MM.1S (cell line): ENCODE measurements at regions not wholly inside any gene's neighbourhood (a gene's known extent, or its start where the extent isn't known, plus 50 kb on each side); places are given as distances from the start of the nearest gene placed in this dataset.

Experiments
- EZH2 ChIP-seq: fragments of 300-600 bp; sonication (generic); optimal IDR thresholded peaks from 2 replicates; pipeline ENCODE3; 2017; ENCODE audit warnings: low read depth, mild to moderate bottlenecking, antibody characterized with exemption, low read length, mixed read lengths
- EZH2phosphoT487 ChIP-seq: fragments of 300-600 bp; sonication (generic); IDR thresholded peaks from 2 replicates; pipeline ENCODE4 v1.6.1; 2018; ENCODE audit warnings: antibody characterized with exemption, low read length
- TF ChIP-seq, protein P1 (sequence below): fragments of 300-600 bp; sonication (generic); IDR thresholded peaks from 2 replicates; pipeline ENCODE4 v1.5.1; 2016; ENCODE audit warnings: antibody characterized with exemption, low read length, mixed read lengths

DNA sequence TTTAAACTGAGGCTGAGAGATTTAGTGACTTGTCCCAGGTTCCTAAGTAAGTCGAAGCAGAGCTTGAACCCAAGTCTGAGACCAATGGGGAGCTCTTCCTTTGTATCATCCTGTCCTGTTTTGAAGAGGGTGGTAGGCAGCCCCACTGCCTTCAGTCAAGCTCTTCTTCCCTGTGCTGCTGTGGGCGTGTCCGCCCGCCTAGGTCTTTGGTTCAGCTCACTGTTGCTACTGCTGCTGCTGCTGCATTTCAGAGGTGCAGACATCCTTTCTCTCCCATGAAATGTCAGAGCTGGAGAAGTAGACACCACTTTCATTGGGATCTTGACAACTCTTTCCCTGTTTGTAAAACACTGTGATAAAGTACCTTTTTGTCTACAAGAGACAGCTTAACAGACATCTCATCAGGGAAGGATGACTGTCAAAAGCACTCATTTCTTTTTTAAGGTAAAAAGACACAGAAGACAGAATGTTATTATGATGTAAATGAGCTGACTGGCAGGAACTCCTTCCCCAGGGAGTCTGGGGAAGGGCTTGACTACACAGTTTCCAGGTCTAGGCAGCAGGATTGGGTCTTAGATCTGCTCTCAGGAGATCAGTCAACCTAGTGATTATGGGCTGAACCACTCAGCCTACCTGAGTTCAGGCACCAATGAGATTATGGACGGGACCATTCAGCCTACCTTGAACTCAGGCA is 91.7 kb upstream of the TRIB2 start:
- TF ChIP-seq, protein P1, sequence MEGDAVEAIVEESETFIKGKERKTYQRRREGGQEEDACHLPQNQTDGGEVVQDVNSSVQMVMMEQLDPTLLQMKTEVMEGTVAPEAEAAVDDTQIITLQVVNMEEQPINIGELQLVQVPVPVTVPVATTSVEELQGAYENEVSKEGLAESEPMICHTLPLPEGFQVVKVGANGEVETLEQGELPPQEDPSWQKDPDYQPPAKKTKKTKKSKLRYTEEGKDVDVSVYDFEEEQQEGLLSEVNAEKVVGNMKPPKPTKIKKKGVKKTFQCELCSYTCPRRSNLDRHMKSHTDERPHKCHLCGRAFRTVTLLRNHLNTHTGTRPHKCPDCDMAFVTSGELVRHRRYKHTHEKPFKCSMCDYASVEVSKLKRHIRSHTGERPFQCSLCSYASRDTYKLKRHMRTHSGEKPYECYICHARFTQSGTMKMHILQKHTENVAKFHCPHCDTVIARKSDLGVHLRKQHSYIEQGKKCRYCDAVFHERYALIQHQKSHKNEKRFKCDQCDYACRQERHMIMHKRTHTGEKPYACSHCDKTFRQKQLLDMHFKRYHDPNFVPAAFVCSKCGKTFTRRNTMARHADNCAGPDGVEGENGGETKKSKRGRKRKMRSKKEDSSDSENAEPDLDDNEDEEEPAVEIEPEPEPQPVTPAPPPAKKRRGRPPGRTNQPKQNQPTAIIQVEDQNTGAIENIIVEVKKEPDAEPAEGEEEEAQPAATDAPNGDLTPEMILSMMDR = no peak
- TF ChIP-seq EZH2 (no peak), EZH2phosphoT487 (no peak)
